HCEC 1CT (cell line): ENCODE measurements at regions not wholly inside any gene's neighbourhood (a gene's known extent, or its start where the extent isn't known, plus 50 kb on each side); places are given as distances from the start of the nearest gene placed in this dataset.

Experiments
- DNase-seq: peaks from one replicate; pipeline ENCODE4 v3.0.0-alpha.2; 2017

DNA sequence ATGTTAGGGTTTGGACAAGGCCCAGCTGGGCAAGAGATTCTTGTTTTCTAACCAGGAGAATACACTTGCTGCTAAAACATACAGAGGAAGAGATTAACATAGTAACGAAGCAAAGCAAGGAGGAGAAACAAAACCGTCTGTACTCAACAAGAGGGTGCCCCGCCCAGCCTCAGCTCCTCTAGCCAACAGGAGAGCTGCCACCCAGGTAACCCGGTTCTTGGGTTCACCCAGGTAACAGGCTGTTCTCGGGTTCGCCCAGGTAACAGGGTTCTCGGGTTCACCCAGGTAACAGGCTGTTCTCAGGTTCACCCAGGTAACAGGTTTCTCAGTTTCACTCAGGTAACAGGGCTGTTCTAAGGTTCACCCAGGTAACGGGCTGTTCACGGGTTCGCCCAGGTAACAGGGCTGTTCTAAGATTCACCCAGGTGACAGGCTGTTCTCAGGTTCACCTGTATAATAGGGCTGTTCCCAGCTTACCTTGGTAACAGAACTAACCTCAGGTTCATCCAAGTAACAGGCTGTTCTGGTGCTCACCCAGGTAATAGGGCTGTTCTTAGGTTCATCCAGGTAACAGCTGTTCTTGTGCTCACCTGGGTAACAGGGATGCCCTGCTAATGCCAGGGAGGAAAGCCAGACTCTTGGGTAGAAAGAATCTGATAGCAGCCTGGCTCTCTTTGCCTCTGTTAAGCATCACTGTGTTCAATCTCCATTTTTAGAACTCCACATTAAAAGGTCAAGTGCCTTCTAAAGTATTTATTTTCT is 271.6 kb downstream of the SYK start:
- no peak for DNase-seq

DNA sequence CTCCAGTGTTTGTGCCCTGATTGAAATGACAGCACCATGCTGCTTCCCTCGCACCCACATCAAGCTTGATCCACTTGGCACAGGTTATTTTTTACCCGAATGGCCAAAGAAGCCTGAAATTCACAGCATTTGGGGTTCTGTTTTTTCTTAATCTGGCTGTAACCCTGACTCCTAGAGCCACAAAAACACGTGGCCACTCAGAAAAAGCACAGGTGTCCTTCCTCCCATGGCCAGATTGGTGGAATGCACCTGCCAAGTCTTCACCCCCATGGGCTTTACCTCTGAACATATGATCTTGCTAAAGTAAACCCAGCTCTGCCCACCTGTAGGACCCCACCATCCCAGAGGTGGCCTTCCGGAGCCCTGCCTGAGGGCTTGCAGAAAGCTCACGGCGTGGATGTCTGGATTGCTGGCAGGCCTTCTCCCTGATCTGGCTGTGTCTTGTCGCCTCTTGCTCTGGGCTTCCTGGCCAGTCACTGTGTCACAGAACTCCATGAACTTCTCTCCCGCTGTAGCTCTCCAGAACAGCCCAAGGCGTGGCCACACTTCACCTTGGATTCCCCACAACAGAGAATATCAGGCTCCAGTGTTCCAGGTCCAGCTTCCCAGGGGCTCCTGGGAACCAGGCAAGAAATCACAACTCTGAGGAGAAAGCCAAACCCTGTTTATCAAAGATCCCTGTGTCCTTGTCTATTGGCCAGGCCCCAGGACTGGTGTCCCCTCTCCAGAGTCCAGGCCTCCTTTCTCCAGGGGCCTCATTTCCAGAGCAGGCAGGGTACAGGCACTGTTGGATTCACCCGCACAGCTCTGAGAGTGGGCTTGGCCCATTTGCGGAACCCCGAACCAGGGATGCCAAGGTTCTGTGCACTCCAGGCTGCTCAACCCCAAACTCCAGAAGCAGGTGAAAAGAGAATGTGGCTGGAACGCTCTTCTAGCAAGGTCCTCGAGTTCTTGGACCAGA is 272.5 kb downstream of the SYK start:
- no peak for DNase-seq

DNA sequence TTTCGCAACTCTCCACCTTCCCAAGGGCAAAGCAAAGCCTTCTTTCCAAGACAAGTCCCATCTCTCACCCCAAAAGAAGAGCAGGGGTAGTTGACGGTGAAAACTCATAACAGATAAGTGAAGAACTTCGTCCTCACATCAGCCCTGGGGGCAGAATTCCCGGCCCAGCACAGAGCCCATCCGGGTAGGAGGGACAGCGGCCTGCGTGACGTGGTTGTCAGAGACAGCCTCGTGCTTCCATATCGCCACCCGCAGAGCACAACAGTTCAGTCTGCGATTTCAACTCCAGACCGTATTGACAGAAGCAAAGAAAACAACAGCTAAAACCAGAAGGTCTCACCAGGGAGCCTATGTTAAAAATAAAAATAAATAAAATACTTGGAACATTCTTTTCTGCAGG is 273.2 kb downstream of the SYK start:
- DNase-seq = no peak

DNA sequence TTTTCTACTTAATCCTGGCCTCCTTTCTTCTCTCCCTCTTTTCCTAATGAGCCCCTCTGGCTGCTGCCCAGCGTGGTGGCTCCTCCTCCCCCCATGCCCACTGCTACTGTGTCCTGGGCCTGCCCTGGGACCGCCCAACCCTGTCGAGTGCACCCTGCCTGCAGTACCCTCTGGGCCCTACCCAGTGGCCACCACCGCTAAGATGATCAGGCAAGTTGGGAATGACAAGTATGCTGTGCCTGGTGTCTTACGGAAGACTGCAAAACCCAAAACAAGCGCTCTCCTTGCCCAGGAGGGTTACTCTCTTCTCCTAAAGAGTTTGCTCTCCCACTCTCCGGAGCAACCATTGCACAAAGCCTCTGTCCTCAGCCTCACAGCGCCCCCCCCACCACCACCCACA is 273.7 kb downstream of the SYK start:
- no peak for DNase-seq

DNA sequence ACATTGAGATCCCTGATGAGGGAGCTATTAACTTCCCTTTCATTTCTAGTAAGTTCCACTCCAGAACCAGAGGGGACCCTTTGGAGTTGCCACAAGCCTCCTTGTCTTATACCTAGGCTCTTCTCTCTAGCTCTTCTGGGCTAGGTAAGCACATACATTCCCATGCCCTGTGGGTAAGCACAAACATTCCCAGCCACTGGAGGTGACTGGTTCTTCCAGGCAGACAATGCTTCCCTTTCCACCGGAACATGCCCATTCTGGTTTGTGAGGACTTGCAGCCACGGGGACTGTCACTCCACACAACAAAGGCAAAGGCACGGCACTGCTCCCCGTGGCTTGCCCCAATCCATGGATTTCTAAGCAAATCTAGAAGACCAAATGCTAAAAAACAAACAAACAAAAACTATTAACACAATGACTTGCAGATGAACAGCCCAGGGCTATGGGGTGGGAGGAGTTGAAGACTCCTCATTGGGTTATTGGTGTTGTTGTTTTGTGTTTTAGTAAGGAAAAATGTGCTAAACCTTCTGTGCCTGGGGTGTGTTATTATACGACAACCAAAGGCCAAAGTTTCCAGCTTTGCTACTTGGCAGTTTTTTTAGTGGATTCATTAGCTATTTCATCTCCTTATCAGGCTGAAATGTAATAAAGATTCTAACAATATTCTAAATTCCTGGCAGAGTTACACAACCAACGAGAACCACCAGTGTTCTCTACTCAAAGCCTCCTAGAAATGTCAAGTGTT is 276.2 kb downstream of the SYK start:
- no peak for DNase-seq

DNA sequence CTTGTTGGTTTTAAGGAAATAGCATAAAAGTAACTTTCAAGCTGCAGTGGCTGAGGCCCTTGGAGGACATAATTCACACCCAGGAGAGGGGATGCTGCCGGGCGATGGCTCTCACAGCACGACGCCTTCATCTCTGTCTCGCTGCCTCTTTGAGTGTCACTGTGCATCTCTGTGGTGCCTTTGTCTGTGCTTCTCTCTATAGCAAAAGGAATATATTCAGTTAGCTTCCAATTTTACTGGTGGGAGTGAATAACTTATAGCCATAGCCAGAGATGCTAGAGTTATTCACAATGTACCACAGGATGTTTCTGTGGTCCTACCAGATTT is 276.7 kb downstream of the SYK start:
- no peak for DNase-seq

DNA sequence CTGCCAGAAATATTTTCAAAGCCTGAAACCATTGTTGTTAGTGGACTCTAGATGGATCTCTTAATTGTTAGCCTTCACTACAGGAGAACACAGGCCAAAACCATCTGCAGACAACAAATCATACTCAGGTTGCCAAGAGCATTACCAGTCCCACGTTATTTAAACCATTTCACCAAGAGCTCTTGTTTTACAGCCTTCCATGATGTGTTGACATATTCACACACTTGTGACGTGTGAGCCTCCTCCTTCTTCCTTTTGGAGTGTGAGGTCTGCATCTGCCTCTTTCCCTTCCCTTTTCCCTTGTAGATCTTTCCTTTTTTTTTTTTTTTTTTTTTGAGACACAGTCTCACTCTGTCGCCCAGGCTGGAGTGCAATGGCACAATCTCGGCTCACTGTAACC is 279.0 kb downstream of the AUH start:
- no peak for DNase-seq

DNA sequence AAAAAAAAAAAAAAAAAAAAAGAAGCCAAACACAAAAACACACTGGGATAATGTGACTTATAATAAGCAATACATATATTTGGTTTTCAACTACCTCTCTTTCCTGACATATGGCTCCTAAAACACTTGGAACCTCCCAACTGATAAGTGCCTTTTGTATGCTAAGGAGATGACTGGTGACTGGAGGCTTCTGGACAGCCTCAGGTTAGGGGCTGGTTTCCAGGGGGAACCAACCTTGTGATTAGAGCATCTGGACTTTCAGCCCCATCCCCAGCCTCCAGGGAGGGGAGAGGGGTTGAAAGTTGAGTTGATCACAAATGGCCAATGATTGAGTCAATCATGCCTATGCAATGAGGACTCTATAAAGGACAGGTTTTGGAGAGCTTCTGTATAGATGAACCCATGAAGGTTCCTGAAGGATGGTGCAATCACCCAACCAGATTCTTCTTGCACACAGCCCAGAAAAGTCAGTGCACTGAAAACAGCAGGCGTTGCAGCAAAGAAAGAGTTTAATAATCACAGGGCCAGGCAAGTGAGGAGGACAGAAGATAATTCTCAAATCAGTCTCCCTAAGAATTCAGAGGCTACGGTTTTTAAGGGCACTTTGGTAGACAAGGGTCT is 276.7 kb downstream of the AUH start:
- no peak for DNase-seq

DNA sequence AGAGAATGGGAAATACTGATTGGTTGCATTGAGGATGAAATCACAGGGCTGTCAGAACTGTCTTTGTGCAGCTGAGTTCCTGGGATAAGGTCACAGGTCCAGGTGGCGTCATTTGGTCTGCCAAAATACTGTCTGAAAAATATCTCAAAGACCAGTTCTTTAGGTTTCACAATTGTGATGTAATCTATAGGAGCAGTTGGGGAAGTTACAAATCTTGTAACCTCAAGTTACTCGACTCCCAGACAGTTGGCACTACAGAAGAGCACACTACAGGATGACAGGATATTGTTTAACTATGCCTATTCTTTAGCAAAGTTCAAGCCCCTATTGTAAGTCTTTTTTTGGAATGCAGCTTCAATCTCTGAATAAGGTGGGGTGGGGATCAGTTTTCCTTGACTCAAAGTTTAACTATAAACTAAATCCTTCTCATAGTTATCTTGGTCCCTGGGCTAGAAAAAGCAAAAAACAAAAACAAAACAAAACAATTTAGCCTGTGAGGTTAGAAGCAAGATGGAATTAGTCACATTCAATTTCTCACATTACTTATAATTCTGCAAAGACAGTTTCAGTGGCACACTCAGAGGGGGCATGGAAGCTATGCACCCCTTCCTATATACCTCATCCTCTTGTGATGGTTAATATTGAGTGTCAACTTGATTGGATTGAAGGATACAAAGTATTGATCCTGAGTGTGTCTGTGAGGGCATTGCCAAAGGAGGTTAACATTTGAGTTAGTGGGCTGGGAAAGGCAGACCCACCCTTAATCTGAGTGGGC is 276.0 kb downstream of the AUH start:
- DNase-seq = no peak

DNA sequence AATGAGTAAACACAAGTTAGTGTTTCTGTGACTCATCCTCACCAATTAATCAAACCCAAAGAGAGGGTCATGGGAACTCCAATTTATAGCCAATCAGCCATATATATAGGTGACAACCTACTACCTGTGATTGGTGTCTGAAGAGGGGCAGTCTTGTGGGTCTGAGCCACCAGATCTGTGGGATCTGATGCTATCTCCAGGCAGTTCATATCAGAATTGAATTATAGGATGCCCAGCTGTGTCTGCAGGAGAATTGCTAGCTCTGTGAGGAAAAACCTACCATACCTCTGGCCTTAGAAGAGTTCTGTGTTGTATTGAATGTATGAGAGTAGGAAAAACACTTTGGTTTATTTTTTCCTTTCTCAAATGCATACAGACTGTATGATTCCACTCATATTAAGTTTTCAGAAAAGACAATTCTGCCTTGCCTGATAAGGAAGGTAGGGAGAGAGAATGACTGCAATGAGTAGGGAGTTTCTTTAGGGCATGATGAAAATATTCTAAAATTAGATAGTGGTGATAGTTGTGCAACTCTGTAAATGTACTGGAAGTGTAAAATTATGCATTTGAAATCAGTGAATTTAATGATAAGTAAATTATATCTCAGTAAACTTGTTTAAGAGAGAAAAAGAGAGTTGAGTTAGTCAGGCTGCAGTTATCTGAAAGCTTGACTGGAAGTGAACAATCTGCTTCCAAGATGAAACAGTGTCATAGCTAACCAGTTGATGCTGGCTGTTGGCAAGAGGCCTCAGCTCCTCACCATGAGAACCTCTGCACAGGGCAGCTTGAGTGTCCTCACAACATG is 274.9 kb downstream of the AUH start:
- DNase-seq = no peak

DNA sequence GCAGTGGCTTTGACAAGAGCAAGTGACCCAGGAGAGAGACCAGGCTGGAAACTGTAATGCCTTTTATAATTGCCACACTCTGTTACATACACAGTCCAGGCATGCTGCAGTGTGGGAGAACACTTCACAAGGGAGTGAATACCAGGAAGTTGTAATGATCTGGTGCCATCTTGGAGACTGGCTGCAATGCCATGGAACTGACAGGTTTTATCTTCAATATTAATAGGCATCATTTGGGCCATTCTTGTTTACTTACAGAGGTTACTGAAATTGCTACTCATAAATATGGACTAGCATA is 274.3 kb downstream of the AUH start:
- DNase-seq = no peak

DNA sequence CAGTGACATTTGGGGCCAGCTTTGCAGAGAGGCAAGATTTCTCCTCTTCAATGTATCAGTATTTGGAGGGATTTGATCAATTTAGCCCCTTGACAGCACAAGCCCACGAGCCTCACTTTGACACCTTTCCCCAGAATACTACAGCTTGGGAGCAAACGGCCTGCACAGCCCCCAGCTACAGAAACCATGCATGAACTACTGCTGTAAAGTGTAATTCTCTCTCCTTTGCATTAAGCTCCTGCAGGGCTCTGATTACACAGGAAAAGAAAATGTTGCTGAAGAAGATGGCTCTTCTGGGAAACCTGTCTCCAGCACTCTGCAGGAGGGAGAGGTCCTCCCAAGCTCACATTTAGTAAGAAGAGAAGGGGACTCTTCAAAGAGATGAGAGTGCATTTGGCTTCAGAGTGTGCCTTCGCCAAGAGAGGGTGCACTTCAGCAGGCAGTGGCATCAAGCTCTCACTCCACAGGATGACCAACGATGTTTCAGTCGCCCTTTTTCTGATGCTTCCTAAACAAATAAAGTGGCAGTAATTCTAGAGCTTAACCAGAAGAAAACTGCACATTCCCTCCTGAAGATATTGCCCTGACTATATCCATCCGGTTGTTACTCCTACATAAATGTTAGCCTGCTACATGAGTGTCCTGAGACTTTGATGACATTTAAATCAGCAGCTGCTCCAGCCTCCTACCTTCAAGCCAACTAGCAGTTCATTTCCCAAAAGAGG is 272.2 kb downstream of the AUH start:
- DNase-seq = peak; percentile 68

DNA sequence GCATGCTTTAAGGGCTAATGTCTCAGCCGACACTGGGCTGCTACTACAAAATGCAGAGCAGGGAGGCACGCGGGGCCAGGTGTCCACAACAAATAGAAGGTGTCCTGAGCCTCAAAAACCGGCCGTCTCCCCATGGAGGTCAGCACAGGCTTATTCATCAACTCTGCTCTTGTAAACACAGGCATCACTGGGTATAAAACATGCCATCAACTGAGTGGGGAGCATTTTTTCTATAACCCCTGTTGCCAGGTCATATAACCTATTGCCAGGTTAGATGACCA is 271.6 kb downstream of the AUH start:
- DNase-seq = no peak

DNA sequence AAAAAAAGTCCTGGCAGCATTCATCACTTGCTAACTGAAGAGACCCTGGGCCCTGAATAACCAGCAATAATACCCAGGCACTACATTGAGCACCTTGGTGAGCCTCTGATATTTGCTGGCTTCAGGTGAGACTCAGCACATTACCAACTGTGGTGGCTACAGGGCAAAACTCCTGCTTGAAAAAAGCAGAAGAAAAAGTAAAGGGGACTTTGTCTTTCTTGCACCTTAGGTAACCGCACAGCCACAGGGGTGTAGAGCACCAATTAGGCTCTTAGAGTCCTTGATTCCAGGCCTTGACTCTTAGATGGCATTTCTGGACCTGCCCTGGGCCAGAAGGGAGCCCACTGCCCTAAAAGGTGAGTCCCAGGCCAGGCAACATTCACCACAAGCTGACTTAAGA is 269.5 kb downstream of the AUH start:
- DNase-seq = no peak

DNA sequence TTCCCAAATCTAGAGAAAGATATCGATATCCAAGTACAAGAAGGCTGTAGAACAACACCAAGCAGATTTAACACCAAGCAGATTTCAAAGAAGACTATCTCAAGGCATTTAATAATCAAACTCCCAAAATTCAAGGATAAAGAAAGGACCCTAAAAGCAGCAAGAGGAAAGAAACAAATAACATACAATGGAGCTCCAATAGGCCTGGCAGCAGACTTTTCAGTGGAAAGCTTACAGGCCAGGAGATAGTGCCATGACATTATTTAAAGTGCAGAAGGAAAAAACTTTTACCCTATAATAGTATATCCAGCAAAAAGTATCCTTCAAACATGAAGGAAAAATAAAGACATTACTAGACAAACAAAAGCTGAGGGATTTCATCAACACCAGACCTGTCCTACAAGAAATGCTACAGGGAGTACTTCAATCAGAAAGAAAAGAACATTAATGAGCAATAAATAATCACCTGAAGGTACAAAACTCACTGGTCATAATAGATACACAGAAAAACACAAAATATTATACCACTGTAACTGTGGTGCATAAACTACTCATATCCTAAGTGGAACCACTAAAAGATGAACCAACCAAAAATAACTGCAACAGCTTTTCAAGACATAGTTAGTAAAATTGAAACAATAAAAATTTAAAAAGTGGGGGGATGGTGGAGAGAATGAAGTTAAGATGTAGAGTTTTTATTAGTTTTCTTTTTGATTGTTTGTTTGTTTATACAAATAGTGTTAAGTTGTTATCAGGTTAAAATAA is 267.2 kb downstream of the AUH start:
- DNase-seq = no peak

DNA sequence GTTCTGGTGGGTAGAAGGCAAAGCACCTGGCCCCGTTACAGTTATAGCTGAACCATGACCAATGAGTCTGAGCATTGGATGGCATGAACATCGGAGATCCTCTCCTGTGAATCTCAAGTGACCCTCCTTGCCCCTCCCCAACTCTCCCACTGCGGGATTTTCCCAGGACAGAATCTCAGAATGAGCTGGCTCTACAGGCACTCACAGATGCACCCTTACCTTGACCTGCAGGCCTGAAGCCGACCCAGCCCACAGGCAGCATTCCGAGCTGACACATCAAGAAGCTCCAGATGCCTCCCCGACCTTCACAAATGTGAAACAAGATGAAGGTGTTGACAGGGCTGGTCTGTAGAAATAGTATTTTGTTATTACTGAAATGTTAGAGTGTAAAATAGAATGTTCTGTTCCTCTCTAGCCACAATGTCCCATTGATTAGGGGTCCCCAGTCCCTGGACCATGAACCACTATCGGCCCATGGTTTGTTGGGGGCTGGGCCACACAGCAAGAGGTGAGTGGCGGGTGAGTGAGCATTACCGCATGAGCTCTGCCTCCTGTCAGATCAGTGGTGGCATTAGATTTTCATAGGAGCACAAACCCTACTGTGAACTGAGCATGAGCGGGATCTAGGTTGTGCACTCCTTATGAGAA is 263.4 kb downstream of the AUH start:
- no peak for DNase-seq

DNA sequence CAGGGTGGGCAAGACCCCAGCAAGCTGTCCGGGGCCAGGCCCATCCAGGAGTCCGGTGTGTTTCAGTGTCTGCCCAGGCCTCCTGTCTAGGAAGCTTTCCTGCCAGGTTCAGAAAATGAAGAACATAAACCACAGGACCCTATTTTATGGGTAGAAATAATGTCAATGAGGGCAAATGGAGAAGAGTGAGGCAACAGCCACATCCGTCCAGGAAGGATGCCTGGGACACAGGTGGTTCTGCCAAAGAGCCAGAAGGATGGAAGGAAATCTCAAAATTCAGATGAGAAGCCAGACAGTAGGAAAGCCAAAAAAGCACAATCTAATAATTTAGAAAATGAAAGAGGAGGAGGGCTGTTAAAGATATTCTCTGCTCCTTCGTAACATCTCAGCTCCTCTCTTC is 262.3 kb downstream of the AUH start:
- DNase-seq = no peak

DNA sequence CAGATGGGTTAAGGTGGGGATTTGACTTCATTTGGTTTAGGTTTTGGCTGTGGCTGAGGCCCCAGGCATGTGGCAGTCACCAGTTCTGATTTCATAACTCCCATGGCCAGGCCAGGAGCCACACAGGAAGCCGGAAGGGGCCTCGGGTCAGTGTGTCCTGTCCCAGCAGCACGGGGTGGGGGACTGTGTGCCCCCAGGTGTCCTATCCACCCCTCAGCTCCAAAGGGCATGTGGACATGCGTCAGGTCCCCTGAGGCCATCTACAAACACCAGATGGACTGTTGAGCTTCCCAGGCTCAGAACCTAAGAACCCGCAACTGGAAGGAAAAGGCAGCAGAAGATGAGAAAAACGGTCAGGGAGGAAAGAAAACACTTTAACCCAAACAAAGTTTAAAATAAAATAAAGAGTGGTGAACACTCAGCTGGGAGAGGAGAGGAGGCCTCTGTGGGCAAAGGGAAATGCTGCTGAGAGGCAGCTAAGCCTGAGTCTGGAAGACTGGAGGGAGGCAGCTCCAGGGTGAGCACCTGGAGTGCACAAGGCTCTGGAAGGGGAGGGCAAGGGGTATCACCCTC is 260.8 kb downstream of the AUH start:
- DNase-seq = no peak

DNA sequence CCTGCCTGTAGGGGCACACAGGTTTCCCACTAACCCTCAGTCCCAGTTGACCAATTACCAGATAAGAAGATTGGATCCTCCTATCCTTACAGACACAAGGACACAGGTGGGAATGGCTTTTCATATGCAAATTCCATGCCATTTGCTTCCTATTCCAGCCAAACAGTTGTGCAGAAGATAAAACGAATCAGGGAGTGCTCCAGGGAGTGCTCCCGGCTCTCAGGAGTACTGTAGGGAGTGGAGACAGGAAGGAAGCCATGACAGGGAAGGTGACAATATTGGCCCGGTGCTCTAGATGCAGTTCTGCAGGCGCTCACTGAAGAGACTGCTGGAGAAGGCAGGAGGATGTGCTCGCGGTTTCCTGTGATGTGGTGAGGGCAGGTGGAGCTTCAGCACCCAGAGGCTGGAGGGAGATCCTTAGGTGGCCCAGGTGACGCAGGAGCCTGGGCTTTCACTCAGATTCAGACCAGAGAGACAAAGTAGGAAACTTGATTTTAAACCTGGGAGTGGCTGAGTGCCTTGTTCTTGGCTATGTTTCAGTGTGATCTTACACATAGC is 260.0 kb downstream of the AUH start:
- DNase-seq = no peak
